Tibial artery (tissue), 4 donors: ENCODE measurements at regions not wholly inside any gene's neighbourhood (a gene's known extent, or its start where the extent isn't known, plus 50 kb on each side); places are given as distances from the start of the nearest gene placed in this dataset.

Experiments used
- DNase-seq, 2 donors: peaks; one replicate each; pipeline ENCODE4 v3.0.0-alpha.2; 2019
- H3K27ac ChIP-seq, 2 donors: fragments of 200-600 bp; sonication (generic) in 1 of 2; 1 replicate in 1 of 2; 2 replicates in 1 of 2; pipeline ENCODE4 v1.5.1; 2018 to 2019; ENCODE audit warnings: mild to moderate bottlenecking in 1 of 2
- H3K27me3 ChIP-seq, 2 donors: fragments of 200-600 bp; sonication (generic) in 1 of 2; one replicate each; pipeline versions ENCODE4 v1.5.1 to v1.6.0; 2016 to 2019
- H3K36me3 ChIP-seq, 3 donors: fragments of 200-600 bp; sonication (generic) in 2 of 3; one replicate each; pipeline ENCODE4 v1.5.1; 2016 to 2019; ENCODE audit warnings: mild to moderate bottlenecking in 2 of 3
- H3K4me1 ChIP-seq, 4 donors: fragments of 200-600 bp; sonication (generic) in 2 of 4; 1 replicate in 3 of 4; 2 replicates in 1 of 4; pipeline ENCODE4 v1.5.1; 2016 to 2019
- H3K4me3 ChIP-seq, 2 donors: fragments of 200-600 bp; sonication (generic) in 1 of 2; 1 replicate in 1 of 2; 2 replicates in 1 of 2; pipeline ENCODE4 v1.5.1; 2018 to 2019; ENCODE audit warnings: mild to moderate bottlenecking in 2 of 2
- H3K9me3 ChIP-seq, 3 donors: fragments of 200-600 bp; sonication (generic) in 1 of 3; one replicate each; pipeline ENCODE4 v1.5.1; 2016 to 2019
- CTCF ChIP-seq, 2 experiments: fragments of 200-600 bp in 1 of 2; fragments of 450-650 bp in 1 of 2; IDR thresholded peaks; one replicate each; pipeline ENCODE4 v1.5.1; 2017 to 2019; ENCODE audit warnings: antibody characterized with exemption in 2 of 2, mild to moderate bottlenecking in 1 of 2, moderate library complexity in 1 of 2
- intact Hi-C: fragments of 100-400 bp; cut with DNase I; formaldehyde crosslinking; loops from one replicate; pipeline ENCODE4 v1.15.0; 2023; ENCODE audit warnings: low total_unique reads

- TF ChIP-seq CTCF (IDR thresholded peaks at IDR 0.05), result no peak
- peaks cover 0 to 6% (median 0%) of the 10 kb centered on the region in 3 donors for H3K9me3 ChIP-seq
- H3K4me1 ChIP-seq, result no peaks in the 10 kb centered on the region
- intact Hi-C loops, result no loop called here
- H3K36me3 ChIP-seq, result no peaks in the 10 kb centered on the region
- no peaks in the 10 kb centered on the region for H3K27me3 ChIP-seq
- H3K4me3 ChIP-seq, result no peak overlapping the region
- DNase-seq, result no peak
- no peak overlapping the region for H3K27ac ChIP-seq
These were observed 113.1 kb upstream of the ADCY1 start for GRCh38 chr7:45461026-45461425.

GRCh38 chr7:45469103-45469502, 105.1 kb upstream of the ADCY1 start:
- Histone ChIP-seq H3K4me3 (no peak overlapping the region), H3K36me3 (no peaks in the 10 kb centered on the region), H3K27me3 (no peaks in the 10 kb centered on the region), H3K4me1 (no peaks in the 10 kb centered on the region), H3K27ac (no peak overlapping the region), H3K9me3 (no peaks in the 10 kb centered on the region)
- intact Hi-C loops, result no loop called here
- DNase-seq, result no peak
- TF ChIP-seq CTCF (IDR thresholded peaks at IDR 0.05), result no peak

- no peak for DNase-seq
These were observed 104.1 kb upstream of the ADCY1 start for GRCh38 chr7:45470031-45470430.

GRCh38 chr7:45479781-45480180, 94.4 kb upstream of the ADCY1 start:
- Histone ChIP-seq H3K27me3 (no peaks in the 10 kb centered on the region), H3K4me3 (no peak overlapping the region), H3K27ac (no peak overlapping the region), H3K36me3 (no peaks in the 10 kb centered on the region), H3K9me3 (no peaks in the 10 kb centered on the region), H3K4me1 (no peaks in the 10 kb centered on the region)
- no peak for TF ChIP-seq CTCF (IDR thresholded peaks at IDR 0.05)
- intact Hi-C loops, result no loop called here
- no peak for DNase-seq

More at GRCh38 chr7:45470031-45470430, 104.1 kb upstream of the ADCY1 start:
- Histone ChIP-seq H3K9me3 (no peaks in the 10 kb centered on the region), H3K4me1 (no peaks in the 10 kb centered on the region), H3K27ac (no peak overlapping the region), H3K36me3 (no peaks in the 10 kb centered on the region), H3K27me3 (no peaks in the 10 kb centered on the region), H3K4me3 (no peak overlapping the region)
- no peak for TF ChIP-seq CTCF (IDR thresholded peaks at IDR 0.05)
- intact Hi-C loops, result no loop called here

- Histone ChIP-seq H3K4me1 (no peaks in the 10 kb centered on the region), H3K4me3 (no peak overlapping the region), H3K9me3 (no peaks in the 10 kb centered on the region), H3K36me3 (no peaks in the 10 kb centered on the region), H3K27ac (no peak overlapping the region), H3K27me3 (no peaks in the 10 kb centered on the region)
- intact Hi-C loops, result no loop called here
- TF ChIP-seq CTCF (IDR thresholded peaks at IDR 0.05), result no peak
- DNase-seq, result no peak
These were observed 91.7 kb upstream of the ADCY1 start for GRCh38 chr7:45482451-45482850.

- DNase-seq, result no peak
- intact Hi-C loops, result no loop called here
- TF ChIP-seq CTCF (IDR thresholded peaks at IDR 0.05), result no peak
- no peaks in the 10 kb centered on the region for H3K4me1 ChIP-seq
- H3K9me3 ChIP-seq, result no peaks in the 10 kb centered on the region
- no peaks in the 10 kb centered on the region for H3K27me3 ChIP-seq
- no peak overlapping the region for H3K27ac ChIP-seq
- H3K4me3 ChIP-seq, result no peak overlapping the region
- no peaks in the 10 kb centered on the region for H3K36me3 ChIP-seq
These were observed 90.1 kb upstream of the ADCY1 start for GRCh38 chr7:45484094-45484493.
